ENCODE measurements at regions not wholly inside any gene's neighbourhood (a gene's known extent, or its start where the extent isn't known, plus 50 kb on each side); places are given as distances from the start of the nearest gene placed in this dataset.

DNA sequence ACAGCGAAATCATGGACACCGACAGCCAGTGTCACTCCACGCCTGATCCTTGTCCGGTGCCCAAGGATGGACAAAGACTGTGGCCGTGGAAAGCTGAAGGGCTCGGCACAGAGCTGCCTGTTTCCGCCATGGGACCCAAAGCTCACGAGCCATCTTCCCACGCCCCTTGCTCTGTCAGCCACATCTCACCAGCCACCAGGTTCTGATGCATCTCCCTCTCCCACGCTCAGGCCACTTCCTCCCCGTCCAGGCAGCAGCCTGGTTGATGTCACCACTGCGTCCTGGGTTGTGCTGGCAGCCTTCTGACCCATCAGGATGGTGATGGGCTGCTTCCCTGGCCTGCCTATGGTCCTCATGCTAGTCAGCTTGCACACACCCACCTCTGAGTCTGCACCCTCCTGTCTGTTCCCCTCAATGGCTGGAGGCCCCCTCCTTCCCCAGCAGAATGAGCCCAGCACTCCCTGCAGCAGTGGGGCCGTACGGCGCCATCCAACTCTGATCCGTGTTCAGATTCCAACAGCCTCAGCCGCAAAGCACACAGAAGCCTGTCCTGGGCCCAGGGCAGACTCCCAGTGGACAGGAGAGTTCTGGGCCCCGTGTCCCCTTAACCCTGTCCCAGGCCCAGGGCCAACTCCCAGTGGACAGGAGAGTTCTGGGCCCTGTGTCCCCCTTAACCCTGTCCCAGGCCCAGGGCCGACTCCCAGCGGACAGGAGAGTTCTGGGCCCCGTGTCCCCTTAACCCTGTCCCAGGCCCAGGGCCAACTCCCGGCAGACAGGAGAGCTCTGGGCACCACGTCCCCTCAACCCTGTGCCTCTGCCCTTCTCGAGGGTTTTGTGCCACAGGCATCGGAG is 259.5 kb downstream of the BRD1 start:
- DNase-seq (ENCODE audit: low spot score), result no peak

DNA sequence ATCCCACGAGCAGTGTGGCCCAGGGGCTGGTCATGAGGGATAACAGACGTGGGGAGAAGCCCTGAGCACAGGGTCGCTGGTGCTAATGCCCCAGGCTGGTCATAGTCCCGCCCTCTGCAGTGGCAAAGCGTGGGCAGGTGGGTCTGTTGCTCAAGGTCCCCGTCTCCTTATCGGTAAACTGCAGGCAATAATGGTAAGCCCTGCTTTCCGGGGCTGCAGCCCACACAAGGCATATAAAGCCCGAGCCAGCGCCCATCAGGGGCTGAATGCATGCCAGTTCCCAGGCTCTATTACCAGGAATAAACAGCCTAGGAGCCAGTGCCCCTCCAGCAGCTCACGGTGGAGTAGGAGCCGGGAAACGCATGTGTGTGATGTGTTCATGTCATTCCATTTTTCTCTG is 261.0 kb downstream of the BRD1 start:
- no peak for DNase-seq (ENCODE audit: low spot score)

DNA sequence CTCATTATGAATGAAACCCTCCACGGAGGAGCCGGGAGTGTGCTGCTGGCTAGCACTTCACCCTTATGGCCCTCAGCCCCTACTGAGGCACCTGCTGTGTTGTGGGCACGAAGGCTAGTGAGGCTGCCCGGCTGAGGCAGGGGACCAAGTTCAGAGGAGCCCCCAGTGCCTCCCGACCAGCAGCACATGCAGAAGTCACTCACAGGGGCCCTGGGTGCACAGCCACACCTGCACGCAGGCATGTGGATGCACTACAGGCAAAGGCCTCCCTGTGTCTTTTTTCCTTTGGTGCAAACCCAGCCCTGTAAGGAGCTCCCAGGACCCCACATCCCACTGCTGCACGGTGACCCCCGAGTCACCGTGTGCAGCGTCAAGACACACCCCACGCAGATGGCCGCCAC is 261.5 kb downstream of the BRD1 start:
- no peak for DNase-seq (ENCODE audit: low spot score)

DNA sequence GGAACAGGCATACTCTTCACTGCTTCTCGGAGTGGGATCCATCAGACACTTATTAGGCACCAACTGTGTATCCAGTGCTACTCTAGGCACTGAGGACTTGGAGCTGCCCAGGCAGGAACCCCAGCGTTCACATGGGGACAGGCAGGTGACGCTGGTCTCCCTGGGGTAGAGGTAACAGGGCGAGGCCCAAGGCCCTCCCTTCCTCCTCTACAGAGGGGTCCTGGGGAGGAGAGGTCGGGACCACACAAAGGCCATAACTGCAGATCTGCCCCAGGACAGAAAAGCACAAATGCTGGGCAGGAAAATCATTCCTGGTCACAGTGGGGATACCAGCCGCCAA is 262.2 kb downstream of the BRD1 start:
- DNase-seq (ENCODE audit: low spot score), result no peak

DNA sequence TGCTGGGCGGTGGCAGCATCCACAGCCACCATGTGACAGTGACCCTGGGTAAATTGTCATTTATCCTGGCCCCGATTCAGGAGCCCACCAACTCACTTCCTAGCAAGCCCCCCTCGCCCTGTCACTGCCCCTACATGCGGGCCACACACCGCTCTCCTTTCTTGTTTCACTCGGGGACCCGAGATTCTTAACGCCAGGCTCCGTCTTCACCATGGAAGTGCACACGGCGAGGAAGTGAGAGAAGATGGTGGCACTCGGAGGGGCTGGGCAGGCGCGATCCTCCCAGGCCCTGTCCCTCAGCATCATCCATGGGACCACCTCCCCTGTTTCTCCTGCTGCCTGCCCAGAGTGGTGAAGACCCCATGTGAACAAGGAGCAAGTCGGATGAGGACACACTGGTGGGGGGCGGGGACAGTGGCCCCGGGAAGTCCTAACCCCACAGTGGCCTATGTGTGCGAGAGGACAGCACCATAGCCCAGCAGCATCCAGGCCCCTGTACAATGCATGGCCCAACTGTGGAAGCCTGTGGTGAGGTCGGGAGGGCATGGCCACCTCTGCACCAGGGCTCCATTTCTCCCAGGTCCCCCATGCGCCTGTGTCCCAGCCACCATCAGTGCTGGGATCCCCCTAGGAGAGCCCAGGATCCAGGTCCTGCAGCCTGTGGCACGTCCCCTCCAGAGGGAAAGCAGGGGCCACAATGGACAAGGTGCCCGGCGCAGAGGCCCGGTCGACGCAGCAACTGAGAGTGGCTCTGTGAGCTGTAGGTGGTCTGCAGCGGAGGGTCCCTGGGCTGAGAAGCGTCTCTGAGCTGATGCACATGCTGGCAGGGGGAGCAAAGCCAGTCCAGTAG is 262.8 kb downstream of the BRD1 start:
- DNase-seq (ENCODE audit: low spot score), result no peak

DNA sequence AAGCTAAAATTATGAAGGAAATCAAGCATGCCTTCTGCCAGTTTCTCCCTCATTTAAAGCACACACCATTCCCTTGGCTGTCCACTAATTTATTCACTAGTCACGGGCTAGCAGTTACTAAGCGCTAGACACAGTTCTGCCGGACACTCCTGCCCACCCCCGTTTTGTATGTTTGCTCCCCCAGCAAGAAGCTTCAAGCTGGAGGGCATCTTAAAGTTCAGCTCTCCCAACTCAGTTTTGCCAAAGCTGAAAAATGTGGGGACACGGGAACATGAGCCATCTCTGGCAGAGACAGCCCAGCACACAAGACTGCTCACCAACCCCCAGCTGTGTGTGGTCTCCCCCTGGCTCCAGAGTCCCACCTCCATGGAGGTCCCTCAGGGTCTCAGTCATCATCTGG is 263.6 kb downstream of the BRD1 start:
- no peak for DNase-seq (ENCODE audit: low spot score)

DNA sequence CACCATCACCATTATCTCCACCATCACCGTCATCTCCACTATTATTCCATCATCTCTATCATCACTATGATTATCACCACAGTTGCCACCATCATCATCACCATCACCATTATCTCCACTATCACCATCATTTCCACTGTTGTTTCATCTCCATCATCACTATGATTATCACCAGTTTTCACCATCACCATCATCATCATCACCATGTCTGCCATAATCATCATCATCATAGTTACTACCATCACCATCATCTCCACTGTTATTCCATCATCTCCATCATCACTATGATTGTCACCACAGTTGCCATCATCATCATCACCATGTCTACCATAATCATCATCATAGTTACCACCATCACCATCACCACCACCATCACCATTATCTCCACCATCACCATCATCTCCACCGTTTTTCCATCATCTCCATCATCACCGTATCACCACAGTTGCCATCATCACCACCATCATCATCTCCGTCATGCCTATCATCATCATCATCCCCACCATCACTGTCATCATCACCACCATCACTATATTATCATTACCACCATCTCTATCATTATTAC is 264.9 kb downstream of the BRD1 start:
- no peak for DNase-seq (ENCODE audit: low spot score)

DNA sequence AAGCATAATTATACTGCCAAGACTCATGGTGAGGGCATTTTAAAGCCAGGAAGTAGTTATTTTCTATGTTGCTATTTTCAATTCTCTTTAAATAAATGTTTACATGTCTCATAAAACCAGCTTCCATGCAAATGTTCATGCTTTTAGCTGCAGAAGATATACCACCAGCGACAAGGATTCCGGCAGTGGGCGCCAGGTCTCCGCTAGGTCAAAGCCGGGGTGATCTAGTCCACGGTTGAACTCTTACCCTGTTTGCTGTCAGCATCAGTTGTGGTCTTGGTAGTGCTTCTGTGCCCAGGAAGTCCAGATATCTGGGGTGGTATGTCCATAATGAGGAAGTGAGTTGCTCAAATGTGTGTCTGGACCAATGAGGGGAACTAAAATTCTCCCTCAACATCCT is 265.7 kb downstream of the BRD1 start:
- no peak for DNase-seq (ENCODE audit: low spot score)

DNA sequence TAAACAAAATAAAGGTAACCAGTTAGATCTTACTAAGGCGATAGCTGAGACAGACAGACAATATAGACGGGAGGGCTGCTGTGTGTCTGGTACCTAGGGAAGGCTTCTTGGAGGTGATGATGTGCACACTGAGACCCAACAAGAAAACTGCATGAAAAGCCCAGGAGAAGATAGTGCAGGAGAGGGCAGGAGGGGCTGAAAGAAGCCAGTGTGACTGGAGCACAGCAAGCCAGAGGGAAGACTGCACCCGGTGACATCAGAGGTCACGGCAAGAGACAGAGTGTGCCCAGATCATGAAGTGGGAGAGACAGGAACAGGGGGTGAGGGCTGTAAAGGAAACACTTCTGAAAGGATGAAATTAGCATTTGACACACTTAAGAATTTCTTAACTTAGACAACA is 266.3 kb downstream of the BRD1 start:
- DNase-seq (ENCODE audit: low spot score), result no peak

DNA sequence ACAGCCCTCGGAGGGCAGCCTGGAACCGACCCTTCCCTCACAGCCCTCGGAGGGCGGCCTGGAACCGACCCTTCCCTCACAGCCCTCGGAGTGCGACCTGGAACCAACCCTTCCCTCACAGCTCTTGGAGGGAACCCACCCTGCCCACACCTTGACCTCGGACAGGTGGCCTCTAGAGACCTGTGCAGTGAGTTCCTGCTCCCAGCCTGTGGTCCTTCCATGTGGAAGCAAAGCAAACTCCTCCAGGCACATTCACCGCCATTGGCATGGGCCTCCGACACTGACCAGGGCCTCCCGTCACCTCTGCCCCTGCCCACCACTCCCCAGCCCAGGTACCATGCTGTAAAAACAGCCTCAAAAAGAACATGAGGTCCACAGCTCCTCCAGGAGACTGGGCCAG is 272.1 kb downstream of the BRD1 start:
- no peak for DNase-seq (ENCODE audit: low spot score)

DNA sequence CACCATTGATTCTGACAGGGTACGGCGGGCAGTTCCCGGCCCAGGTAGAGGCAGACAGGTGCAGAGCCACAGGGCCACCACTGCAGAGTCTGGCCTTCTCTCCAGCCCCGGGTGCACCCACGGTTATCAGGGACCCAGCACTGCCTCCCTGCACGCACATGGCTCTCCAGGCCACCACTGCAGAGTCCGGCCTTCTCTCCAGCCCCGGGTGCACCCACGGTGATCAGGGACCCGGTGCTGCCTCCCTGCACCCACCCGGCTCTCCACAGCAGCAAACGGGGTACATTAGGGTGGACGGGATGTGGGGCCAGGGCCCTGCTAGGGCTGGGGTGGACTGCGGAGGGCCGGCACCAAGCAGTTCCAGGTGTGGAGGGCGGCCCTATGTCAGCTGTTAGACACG is 272.9 kb downstream of the BRD1 start:
- DNase-seq (ENCODE audit: low spot score), result no peak

DNA sequence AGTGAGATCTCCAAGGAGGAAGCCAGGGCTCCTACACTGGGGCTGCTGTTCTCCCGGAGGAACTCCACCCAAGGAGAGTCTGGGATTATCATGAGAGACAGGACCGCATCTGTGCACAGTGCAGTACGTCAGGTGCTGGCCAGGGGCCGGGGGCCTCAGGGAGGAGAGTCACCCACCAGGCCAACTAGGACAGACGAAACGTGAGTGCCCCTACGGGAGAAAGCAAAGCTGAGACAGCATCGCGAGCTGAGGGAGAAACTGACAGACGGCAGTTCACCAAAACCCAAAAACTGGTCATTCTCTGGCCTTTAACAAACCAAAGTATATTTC is 273.4 kb downstream of the BRD1 start:
- DNase-seq (ENCODE audit: low spot score), result no peak

DNA sequence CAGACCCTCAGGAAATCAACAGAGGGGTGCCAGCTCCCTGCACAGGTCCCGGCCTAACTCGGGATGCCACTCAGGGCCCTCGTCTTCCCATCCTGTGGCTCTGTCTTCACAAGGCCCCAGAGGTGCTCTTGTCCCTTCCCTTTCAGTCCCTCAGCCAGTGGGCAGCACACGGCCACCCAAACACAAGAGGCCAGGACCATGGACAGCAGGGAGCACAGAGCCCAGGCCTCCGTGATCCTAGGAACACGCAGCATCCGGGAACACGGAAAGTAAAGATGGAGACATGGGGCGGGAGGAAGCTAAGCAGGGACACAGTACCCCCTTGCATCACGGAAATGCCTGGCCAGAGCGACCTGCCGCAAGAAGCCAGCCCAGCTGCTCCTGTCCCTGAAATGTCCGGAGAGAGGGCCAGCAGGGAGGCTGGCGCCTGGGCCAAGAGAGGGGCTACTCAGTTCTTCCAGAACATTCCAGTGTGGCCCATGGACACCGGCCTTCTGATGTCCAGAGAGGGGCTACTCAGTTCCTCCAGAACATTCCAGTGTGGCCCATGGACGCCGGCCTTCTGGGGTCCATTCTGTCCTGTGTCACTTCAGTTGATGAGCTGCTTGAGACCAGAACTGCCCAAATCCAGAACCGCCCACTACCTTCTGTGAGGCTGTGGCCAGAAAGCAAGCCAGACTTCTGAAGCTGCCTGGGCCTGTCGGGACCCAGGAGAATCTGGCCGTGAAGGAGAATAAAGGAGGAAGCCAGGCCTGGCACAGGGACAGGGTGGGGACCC is 274.0 kb downstream of the BRD1 start:
- DNase-seq (ENCODE audit: low spot score), result no peak

DNA sequence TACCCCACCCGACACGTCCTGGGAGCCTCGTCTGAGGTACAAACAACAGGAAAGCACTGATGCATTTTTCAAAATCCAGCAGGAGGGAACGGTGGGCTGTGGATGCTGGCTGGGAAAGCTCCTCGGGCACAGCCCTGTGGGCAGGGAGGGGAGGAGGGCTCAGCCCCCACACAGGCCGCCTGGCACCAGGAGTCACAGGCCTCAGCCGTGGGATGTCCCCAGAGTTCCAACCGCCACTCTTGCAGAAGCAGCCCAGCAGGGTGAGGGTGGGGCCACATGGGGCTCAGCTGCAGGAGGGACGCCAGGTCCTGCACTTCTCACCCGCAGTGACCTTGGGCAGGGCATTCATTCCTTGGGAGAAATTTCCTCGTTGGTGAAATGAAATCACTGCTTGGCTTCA is 274.6 kb downstream of the BRD1 start:
- DNase-seq (ENCODE audit: low spot score), result no peak

DNA sequence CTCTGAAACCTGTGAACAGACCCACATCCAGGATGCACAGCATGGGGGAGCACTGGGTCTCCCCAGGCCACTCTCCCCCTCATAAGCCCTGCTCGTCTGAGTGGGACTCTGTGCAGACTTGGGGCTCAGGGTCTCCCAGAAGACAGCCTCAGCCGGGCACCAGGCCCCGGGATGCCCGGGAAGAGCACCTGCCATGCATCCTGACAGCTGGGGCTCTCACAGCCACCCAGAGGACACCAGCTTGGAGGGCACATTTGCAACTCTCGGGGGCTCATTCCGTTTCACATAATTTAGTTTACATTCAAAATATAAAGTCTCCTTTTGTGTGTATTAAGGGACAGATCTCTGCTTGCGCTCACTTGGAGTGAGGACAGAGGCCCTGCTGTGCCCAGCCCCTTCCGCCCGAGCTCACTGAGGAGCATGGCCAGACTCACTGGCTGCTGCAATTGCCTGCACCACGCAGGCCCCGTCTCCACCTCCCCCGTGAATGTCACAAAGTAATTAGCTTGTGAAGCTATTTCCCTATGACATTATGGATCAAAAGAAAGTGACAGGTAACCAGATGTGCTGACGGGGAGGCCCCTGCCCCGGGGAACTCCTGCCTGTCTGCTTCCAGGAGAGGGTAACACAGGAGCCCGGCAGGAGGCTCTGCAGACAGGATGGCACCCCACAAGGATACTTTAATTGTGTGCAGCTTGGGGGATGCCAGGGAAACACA is 275.6 kb downstream of the BRD1 start:
- no peak for DNase-seq (ENCODE audit: low spot score)

DNA sequence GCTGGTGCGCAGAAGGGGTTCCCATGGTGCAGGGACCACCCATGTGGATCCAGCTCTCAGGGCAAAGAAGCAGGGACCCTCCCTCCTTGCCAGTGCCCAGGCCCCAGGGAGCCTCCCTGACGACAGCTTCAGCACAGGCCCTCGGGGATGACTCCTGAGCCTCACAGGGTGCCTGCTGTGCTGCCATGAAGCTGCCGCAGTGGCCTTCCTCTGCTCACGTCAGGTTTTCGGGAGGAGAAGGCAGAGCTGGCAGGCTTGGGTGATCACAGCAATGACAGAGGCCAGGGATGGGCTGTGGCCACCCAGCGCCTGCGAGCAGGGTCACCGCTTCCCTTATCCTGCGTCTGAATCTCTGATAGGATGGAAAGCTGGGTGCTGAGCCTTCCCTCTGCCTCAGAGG is 276.2 kb downstream of the BRD1 start:
- DNase-seq (ENCODE audit: low spot score), result no peak

DNA sequence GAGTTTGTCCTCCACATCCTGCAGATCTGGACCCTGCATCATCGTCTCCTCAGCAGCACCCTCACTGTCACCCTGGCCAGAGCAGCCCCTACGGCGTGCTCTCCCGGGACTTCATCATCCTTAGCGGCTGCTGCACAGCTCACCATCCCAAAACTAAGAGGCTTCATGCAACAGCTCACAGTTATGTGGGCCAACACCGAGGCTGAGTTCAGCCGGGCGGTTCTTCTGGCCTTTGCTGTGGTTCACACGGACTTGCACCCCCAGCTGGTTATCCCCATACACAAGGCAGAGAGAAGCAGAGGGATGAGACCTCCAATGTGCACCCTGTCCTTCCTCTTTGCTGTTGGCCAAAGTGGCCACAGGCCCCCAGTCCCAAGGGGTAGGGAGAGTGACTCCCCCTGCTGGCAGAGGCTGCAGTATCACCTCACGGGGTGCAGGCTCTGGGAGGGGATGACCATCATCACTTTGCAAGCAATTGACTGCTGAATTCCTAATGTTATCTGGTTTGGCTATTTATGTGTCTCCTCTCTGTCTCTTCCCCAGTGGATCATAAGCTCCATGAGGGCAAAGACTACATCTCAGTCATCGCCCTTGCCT is 276.8 kb downstream of the BRD1 start:
- DNase-seq (ENCODE audit: low spot score), result no peak

DNA sequence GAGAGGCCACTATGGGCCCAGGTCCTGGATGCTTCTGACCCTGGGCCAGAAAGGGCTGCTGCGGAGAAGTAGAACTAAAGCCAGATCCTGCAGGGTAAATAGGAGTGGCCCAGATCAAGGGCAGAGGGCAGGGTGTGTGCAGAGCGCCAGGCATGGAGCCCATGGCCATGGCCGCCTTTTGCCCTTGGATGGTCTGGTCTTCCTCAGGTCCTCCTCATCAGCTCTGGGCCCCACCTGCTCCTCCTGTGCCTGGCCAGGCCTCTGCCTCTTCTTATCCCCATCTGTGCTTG is 277.6 kb downstream of the BRD1 start:
- no peak for DNase-seq (ENCODE audit: low spot score)

DNA sequence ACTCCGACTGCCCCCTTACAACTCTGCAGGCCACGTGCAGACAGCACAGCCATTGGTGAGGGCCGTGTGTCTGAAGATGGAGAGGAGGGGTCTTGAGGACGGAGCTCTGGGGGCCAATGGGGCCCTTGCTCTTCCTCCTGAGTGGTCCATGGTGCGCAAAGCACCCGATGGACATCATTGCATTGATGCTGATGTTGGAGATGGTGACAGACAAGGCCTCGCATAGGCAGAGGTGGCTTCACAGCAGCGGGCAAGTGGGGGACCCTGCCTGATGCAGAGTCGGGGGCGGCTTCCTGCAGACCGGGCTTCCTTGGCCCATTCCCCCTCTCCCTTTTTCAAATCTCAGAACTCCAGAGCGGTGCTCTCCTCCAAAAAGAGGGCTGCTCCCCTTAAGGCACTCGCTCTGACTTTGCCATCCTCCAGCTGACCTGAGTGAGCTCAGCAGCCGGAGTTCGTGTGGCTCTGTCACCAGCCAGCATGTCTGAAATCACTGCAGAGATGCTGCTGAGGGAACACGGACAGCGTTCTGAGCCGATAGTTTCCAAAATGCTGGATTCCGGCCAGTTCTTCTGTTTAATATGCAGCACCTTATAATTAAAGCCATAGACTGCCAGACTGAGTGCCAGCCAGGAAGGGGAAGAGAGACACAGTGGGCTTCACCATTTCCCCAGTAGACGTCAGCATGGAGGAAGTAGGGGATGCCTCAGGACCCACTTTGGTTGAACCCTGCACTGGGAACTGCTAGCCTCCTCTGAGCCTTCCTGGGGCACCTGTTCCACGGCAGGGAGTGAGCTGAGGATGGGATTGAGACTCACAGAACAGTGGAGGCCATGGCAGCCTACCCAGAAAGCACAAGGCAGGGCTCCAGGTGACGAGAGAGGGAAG is 278.2 kb downstream of the BRD1 start:
- no peak for DNase-seq (ENCODE audit: low spot score)

DNA sequence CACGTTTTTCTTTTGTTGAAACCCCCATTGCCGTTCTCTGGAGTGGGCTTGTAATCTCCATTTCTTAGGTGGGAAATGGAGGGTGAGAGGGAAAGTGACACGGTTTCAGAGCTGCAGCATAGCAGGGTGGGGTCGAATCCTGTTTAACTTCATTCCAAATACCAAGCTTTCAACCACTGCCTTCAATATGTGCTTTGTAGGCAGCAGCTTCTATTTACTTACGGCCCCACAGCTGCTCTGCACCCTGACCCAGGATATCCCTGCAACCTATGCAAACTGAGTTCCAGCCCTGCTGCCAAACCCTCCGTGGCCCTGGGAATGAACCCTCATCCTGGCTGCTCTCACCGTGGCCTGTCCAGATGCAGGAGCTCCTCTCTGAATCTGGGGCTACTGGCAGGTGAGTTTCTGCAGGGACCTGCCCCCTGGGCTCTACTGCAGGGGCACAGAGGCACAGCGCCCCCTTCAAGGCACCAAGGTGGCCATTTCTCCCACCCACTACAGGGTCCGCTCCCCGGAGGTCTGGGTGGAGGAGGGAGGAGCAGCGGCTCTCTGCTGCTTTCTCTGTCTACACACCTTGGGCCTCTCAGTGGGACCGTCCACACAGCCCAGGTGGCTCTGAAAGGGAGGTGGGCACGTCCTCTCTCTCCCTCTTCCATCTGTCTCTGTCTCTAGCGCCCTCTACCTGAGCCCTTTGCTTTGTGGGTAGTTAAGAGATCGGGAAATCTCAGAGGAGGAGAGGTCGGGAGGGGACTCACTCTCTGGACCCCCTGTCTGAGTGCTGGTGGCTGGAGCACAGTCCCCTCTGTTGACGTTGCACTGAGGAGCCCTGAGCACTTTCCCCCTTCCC is 279.1 kb downstream of the BRD1 start:
- DNase-seq (ENCODE audit: low spot score), result no peak

All from AG08395 (cell line).